Endothelial cell of umbilical vein (primary cell): ENCODE measurements at regions not wholly inside any gene's neighbourhood (a gene's known extent, or its start where the extent isn't known, plus 50 kb on each side); places are given as distances from the start of the nearest gene placed in this dataset.

ENCODE experiments used
- BruUV-seq: library from RNA; stranded (reverse); fragments of 400-500 nt; replicated peaks from 2 replicates; lab custom pipeline; 2021; lab: Mats Ljungman, UMichigan
- CTCF ChIA-PET: fragments of 300-600, 350-600 bp; sonication (Branson Sonifier 250); formaldehyde crosslinking; loops from one replicate; lab custom pipeline; 2021; ENCODE audit warnings: antibody characterized with exemption, inconsistent platforms; lab: Charles Lee
- POLR2A ChIA-PET: fragments of 300-600, 350-600 bp; sonication (Branson Sonifier 250); formaldehyde crosslinking; loops from one replicate; lab custom pipeline; 2021; ENCODE audit warnings: antibody characterized with exemption, inconsistent platforms; lab: Charles Lee
- DNase-seq: peaks from one replicate; pipeline ENCODE4 v3.0.0-alpha.2; 2011; ENCODE audit warnings: low read depth, low spot score
- FAIRE-seq: peaks from 2 replicates; lab custom pipeline; 2011; peaks lifted over from hg19 to GRCh38; lab: Jason Lieb, UNC
- H2AFZ ChIP-seq: 2 replicates; pipeline ENCODE4 v1.6.0; 2012; ENCODE audit warnings: low read depth, low read length, control low read depth, inconsistent platforms
- H3K27ac ChIP-seq: 2 replicates; pipeline ENCODE4 v1.5.1; 2011; ENCODE audit warnings: low read depth, mild to moderate bottlenecking, control low read depth, low read length, moderate library complexity; ENCODE audit not compliant: insufficient read depth
- H3K27me3 ChIP-seq, 2 experiments: 2 replicates each; pipeline versions ENCODE4 v1.6.0 to v1.6.1; 2011; ENCODE audit warnings: low read length in 2 of 2, mixed read lengths in 1 of 2; ENCODE audit not compliant: control insufficient read depth in 2 of 2, insufficient read depth in 2 of 2
- H3K36me3 ChIP-seq, 2 experiments: 2 replicates in 1 of 2; 3 replicates in 1 of 2; pipeline ENCODE4 v1.5.1; 2011; ENCODE audit warnings: low read length in 2 of 2, mild to moderate bottlenecking in 1 of 2, moderate library complexity in 1 of 2; ENCODE audit not compliant: control insufficient read depth in 2 of 2, insufficient read depth in 2 of 2; ENCODE audit errors: extremely low read depth in 1 of 2
- H3K4me1 ChIP-seq: 3 replicates; pipeline ENCODE4 v1.5.1; 2011; ENCODE audit warnings: mild to moderate bottlenecking, low read length; ENCODE audit not compliant: control insufficient read depth, insufficient read depth; ENCODE audit errors: extremely low read depth
- H3K4me2 ChIP-seq: 2 replicates; pipeline ENCODE4 v1.6.1; 2011; ENCODE audit warnings: low read length, control low read depth, mixed read lengths; ENCODE audit not compliant: insufficient read depth
- H3K4me3 ChIP-seq, 3 experiments: fragments of 200-600 bp in 1 of 3; sonication (generic), shearing (Covaris generic) in 1 of 3; replicated peaks in 1 of 3; 2 replicates each; pipeline ENCODE4 v1.5.1; 2011 to 2016; ENCODE audit warnings: control low read depth in 3 of 3, low read length in 3 of 3, mild to moderate bottlenecking in 2 of 3, inconsistent platforms in 1 of 3, low read depth in 1 of 3, moderate library complexity in 1 of 3; ENCODE audit not compliant: insufficient read depth in 1 of 3
- H3K79me2 ChIP-seq: 2 replicates; pipeline ENCODE4 v1.6.0; 2012; ENCODE audit warnings: low read length, inconsistent platforms; ENCODE audit not compliant: control insufficient read depth, insufficient read depth
- H3K9ac ChIP-seq: replicated peaks from 2 replicates; pipeline ENCODE3; 2011; ENCODE audit warnings: low read length, control low read depth; ENCODE audit not compliant: insufficient read depth; ENCODE audit errors: extremely low read depth
- H3K9me1 ChIP-seq: replicated peaks from 3 replicates; pipeline ENCODE4 v1.6.0; 2011; ENCODE audit warnings: mild to moderate bottlenecking, low read length; ENCODE audit not compliant: control insufficient read depth, insufficient read depth; ENCODE audit errors: extremely low read depth
- H3K9me3 ChIP-seq: replicated peaks from 2 replicates; pipeline ENCODE4 v1.5.1; 2012; ENCODE audit warnings: low read length, inconsistent platforms; ENCODE audit not compliant: control insufficient read depth, insufficient read depth
- H4K20me1 ChIP-seq: replicated peaks from 2 replicates; pipeline ENCODE3; 2011; ENCODE audit warnings: mild to moderate bottlenecking, low read length; ENCODE audit not compliant: control insufficient read depth, insufficient read depth; ENCODE audit errors: extremely low read depth
- CTCF ChIP-seq, 2 donors: IDR thresholded peaks; 1 replicate in 1 of 2; 2 replicates in 1 of 2; pipeline ENCODE4 v1.5.1; 2011; ENCODE audit warnings: low read length in 2 of 2, mild to moderate bottlenecking in 2 of 2, moderate library complexity in 2 of 2, control low read depth in 1 of 2, inconsistent platforms in 1 of 2, low read depth in 1 of 2; ENCODE audit not compliant: insufficient read depth in 1 of 2; ENCODE audit errors: extremely low read depth in 1 of 2
- EZH2 ChIP-seq: IDR thresholded peaks from 2 replicates; pipeline ENCODE4 v1.6.1; 2012; ENCODE audit warnings: borderline replicate concordance, low read depth, mild to moderate bottlenecking, moderate library complexity, low read length, inconsistent platforms; ENCODE audit not compliant: severe bottlenecking
- FOS ChIP-seq: IDR thresholded peaks from 2 replicates; pipeline ENCODE4 v1.6.1; 2011; ENCODE audit warnings: mild to moderate bottlenecking, low read length, moderate library complexity, borderline replicate concordance; ENCODE audit not compliant: insufficient read depth
- GATA2 ChIP-seq: IDR thresholded peaks from 2 replicates; pipeline ENCODE4 v1.7.0; 2011; ENCODE audit warnings: low read depth, mild to moderate bottlenecking, moderate library complexity, mixed read lengths, low read length; ENCODE audit not compliant: insufficient read length, insufficient read depth
- JUN ChIP-seq: IDR thresholded peaks from 2 replicates; pipeline ENCODE4 v1.6.1; 2011; ENCODE audit warnings: borderline replicate concordance, low read depth; ENCODE audit not compliant: insufficient read length, insufficient read depth
- MAX ChIP-seq: IDR thresholded peaks from 2 replicates; pipeline ENCODE4 v1.6.1; 2011; ENCODE audit not compliant: insufficient read depth, insufficient read length
- MYC ChIP-seq: IDR thresholded peaks from one replicate; pipeline ENCODE4 v1.6.1; 2011; ENCODE audit warnings: mild to moderate bottlenecking, low read depth, low read length
- POLR2A ChIP-seq: IDR thresholded peaks from 2 replicates; pipeline ENCODE4 v1.6.1; 2012; ENCODE audit warnings: low read depth, mild to moderate bottlenecking, control low read depth, low read length
- POLR2AphosphoS5 ChIP-seq: IDR thresholded peaks from 2 replicates; pipeline ENCODE4 v1.6.1; 2012; ENCODE audit warnings: low read depth, mild to moderate bottlenecking, control low read depth, low read length, moderate library complexity; ENCODE audit not compliant: insufficient read depth
- dilution Hi-C: fragments of 300-500 bp; cut with MboI; formaldehyde crosslinking; loops from one replicate; pipeline ENCODE4 v1.15.0; 2019; ENCODE audit warnings: low sequenced_read_pairs; ENCODE audit not compliant: extremely low pct_ligation_motif_present
- intact Hi-C: fragments of 100-400 bp; cut with micrococcal nuclease; formaldehyde crosslinking; loops from one replicate; pipeline ENCODE4 v1.10.0; 2022

GRCh38 chr3:166209701-166210100 lies 372.5 kb upstream of the BCHE start:
- H3K4me3 ChIP-seq, result no peak overlapping the region
- no peak overlapping the region for H3K4me2 ChIP-seq
- dilution Hi-C loops, result no loop called here
- TF ChIP-seq GATA2 (no peak), MYC (no peak), JUN (no peak), MAX (no peak), POLR2AphosphoS5 (no peak), CTCF (IDR thresholded peaks at IDR 0.05; ENCODE audit: extremely low read depth in 1 of 2, insufficient read depth in 1 of 2, low read depth in 1 of 2, low read length in 2 of 2) (no peak), EZH2 (no peak), FOS (no peak), POLR2A (no peak)
- BruUV-seq, result no TSS peak
- ChIA-PET CTCF (no interaction called here), POLR2A (no interaction called here)
- no peaks in the 10 kb centered on the region for H3K9me1 ChIP-seq
- H3K4me1 ChIP-seq, result no peaks in the 10 kb centered on the region
- H3K9me3 ChIP-seq, result no peaks in the 10 kb centered on the region
- intact Hi-C loops, result no loop called here
- no peak overlapping the region for H2AFZ ChIP-seq
- H3K27ac ChIP-seq, result no peak overlapping the region
- DNase-seq, result no peak
- H4K20me1 ChIP-seq, result no peaks in the 10 kb centered on the region
- no peak overlapping the region for H3K9ac ChIP-seq
- H3K27me3 ChIP-seq, result no peaks in the 10 kb centered on the region
- FAIRE-seq, result no peak
- no peaks in the 10 kb centered on the region for H3K79me2 ChIP-seq
- H3K36me3 ChIP-seq, result no peaks in the 10 kb centered on the region
